ENCODE measurements at regions not wholly inside any gene's neighbourhood (a gene's known extent, or its start where the extent isn't known, plus 50 kb on each side); places are given as distances from the start of the nearest gene placed in this dataset.

DNA sequence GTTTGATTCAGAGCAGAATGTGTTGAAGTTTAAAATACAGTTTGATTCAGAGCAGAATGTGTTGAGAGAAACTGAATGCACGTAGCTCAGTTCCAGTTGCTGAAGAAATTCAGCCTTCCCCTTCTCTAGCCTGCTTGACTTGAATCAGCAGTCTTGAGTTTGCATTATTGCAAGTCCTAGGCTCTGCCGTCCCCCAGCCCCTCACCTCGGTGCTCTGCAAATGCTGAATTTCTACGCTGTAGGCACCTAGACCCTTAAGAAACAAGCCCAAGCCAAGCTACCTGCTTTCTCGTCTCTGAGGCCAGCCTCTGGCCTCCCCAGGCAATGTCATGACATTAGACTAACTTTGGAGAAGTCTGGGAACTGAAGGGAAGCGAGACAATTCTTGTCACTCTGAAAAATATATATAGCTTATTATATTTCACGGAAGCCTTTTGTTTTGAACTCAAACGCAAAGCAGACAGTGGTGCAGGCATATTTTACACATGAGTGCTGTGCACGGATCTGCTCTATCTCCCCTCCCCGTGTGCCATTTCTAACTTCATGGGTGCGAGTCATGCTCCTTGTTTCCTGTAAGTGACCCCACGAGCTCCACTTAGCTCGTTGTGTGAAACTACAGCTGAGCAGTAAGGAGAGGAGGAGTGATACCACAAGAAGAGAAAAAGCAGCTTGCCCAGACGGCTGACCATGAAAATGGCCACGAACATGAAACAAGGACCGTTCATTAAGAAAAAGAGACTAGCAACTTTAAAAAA lies 71.4 kb upstream of the DUSP22 start:
- intact Hi-C loops (cut with micrococcal nuclease; ENCODE audit: unreplicated experiment), result no loop called here
- H3K79me2 ChIP-seq (ENCODE audit: low read depth), result no peaks in the 10 kb centered on the region
- no peak overlapping the region for H3K4me3 ChIP-seq
- H3K36me3 ChIP-seq (ENCODE audit: low read depth), result no peaks in the 10 kb centered on the region
- POLR2A ChIA-PET (ENCODE audit: unreplicated experiment), result no interaction called here
- H2AFZ ChIP-seq, result no peak overlapping the region
- H3F3A ChIP-seq (ENCODE audit: insufficient read depth, low read depth), result no peaks in the 10 kb centered on the region
- H3K4me2 ChIP-seq, result no peak overlapping the region
- TF ChIP-seq EZH2 (IDR thresholded peaks at IDR 0.05; ENCODE audit: low read depth) (no peak), CTCF (conservative IDR thresholded peaks at IDR 0.05) (no peak)
- no peaks in the 10 kb centered on the region for H3K9me3 ChIP-seq (ENCODE audit: insufficient read depth, low read depth)
- DNase-seq, result no peak
- no peaks in the 10 kb centered on the region for H4K20me1 ChIP-seq (ENCODE audit: insufficient read depth)
- no peak overlapping the region for H3K27ac ChIP-seq
- CTCF ChIA-PET, result no interaction called here
- H3K27me3 ChIP-seq (ENCODE audit: insufficient read depth, low read depth), result no peaks in the 10 kb centered on the region; the same call in 1 of the 2 replicates
- no peaks in the 10 kb centered on the region for H3K9me2 ChIP-seq (ENCODE audit: insufficient read depth)
- no TSS peak for BruUV-seq (replicated peaks)
- H3K4me1 ChIP-seq (replicated peaks; ENCODE audit: insufficient read depth), result no peaks in the 10 kb centered on the region

DNA sequence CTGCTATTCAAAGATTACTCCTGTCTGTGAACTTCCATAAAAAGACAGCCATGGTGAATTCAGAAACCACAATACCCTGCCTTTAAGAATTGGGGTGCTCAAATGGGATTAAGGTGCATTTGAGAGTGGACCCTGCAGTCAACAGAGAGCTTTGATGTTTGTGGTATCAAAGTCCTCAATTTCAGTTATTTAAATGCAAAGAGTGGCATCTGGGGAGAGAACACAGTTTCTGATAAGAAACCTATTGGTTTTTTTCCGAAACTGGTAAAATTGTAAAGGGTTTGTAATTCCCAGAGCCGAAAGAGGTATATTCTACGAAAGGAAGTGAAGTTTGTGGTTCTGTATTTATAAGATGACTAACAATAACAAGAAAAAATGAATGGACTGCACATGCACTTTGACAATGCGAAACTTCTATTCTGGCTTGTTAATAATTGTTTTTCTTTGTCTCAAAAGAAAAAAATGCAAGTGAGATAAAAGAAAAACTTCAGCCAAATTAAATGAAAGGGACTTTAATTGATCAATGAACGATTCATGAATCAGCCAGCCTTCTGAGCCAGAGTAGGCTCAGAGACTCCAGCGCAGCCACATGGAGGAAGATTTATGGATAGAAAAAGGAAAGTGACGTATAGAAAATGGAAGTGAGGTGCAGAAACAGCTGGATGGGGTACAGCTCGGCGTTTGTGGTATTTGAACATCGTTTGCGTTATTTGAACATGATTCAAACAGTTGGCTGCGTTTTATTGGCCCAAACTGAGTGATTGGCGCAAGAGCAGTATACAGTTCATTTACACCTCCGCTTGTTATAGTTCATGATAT lies 70.5 kb upstream of the DUSP22 start:
- intact Hi-C loops (cut with micrococcal nuclease; ENCODE audit: unreplicated experiment), result no loop called here
- no peaks in the 10 kb centered on the region for H3F3A ChIP-seq (ENCODE audit: insufficient read depth, low read depth)
- CTCF ChIA-PET, result no interaction called here
- BruUV-seq (replicated peaks), result no TSS peak
- no peaks in the 10 kb centered on the region; the same call in 1 of the 2 replicates for H3K27me3 ChIP-seq (ENCODE audit: insufficient read depth, low read depth)
- POLR2A ChIA-PET (ENCODE audit: unreplicated experiment), result no interaction called here
- H3K4me2 ChIP-seq, result no peak overlapping the region
- H3K36me3 ChIP-seq (ENCODE audit: low read depth), result no peaks in the 10 kb centered on the region
- no peak overlapping the region for H3K27ac ChIP-seq
- DNase-seq, result no peak
- no peaks in the 10 kb centered on the region for H4K20me1 ChIP-seq (ENCODE audit: insufficient read depth)
- H3K79me2 ChIP-seq (ENCODE audit: low read depth), result no peaks in the 10 kb centered on the region
- no peaks in the 10 kb centered on the region for H3K4me1 ChIP-seq (replicated peaks; ENCODE audit: insufficient read depth)
- H3K9me2 ChIP-seq (ENCODE audit: insufficient read depth), result no peaks in the 10 kb centered on the region
- TF ChIP-seq CTCF (conservative IDR thresholded peaks at IDR 0.05) (no peak), EZH2 (IDR thresholded peaks at IDR 0.05; ENCODE audit: low read depth) (no peak)
- no peak overlapping the region for H2AFZ ChIP-seq
- no peak overlapping the region for H3K4me3 ChIP-seq
- no peaks in the 10 kb centered on the region for H3K9me3 ChIP-seq (ENCODE audit: insufficient read depth, low read depth)

- Histone ChIP-seq H2AFZ (no peak overlapping the region), H3K79me2 (ENCODE audit: low read depth) (no peaks in the 10 kb centered on the region), H3K4me1 (replicated peaks; ENCODE audit: insufficient read depth) (no peaks in the 10 kb centered on the region), H3K9me3 (ENCODE audit: insufficient read depth, low read depth) (no peaks in the 10 kb centered on the region), H3K9me2 (ENCODE audit: insufficient read depth) (no peaks in the 10 kb centered on the region), H3K4me2 (no peak overlapping the region), H3K27ac (no peak overlapping the region), H3K4me3 (no peak overlapping the region), H3F3A (ENCODE audit: insufficient read depth, low read depth) (no peaks in the 10 kb centered on the region), H3K27me3 (ENCODE audit: insufficient read depth, low read depth) (no peaks in the 10 kb centered on the region; the same call in 1 of the 2 replicates), H4K20me1 (ENCODE audit: insufficient read depth) (no peaks in the 10 kb centered on the region), H3K36me3 (ENCODE audit: low read depth) (no peaks in the 10 kb centered on the region)
- no peak for TF ChIP-seq EZH2 (IDR thresholded peaks at IDR 0.05; ENCODE audit: low read depth)
- no peak for TF ChIP-seq CTCF (conservative IDR thresholded peaks at IDR 0.05)
- no TSS peak for BruUV-seq (replicated peaks)
- POLR2A ChIA-PET (ENCODE audit: unreplicated experiment), result no interaction called here
- intact Hi-C loops (cut with micrococcal nuclease; ENCODE audit: unreplicated experiment), result no loop called here
- CTCF ChIA-PET, result interaction anchor here (0.6 kb wide), 1 partner anchor 578 kb away, joined by 21 read pairs; no protein-coding TSS in a partner anchor
- DNase-seq, result no peak
These were observed 69.8 kb upstream of the DUSP22 start for GRCh38 chr6:222468-222867.

All from PC-9 (cell line).